Pancreas (tissue), 10 donors: ENCODE measurements at regions not wholly inside any gene's neighbourhood (a gene's known extent, or its start where the extent isn't known, plus 50 kb on each side); places are given as distances from the start of the nearest gene placed in this dataset.

Experiments
- ATAC-seq, 4 donors: fragments of 200-7000 bp; cut with Tn5 transposase; one replicate each; pipeline versions ENCODE4 v1.8.0 to v1.9.1; 2020; ENCODE audit warnings: mild to moderate bottlenecking in 4 of 4, moderate library complexity in 4 of 4
- DNase-seq, 6 donors: peaks; one replicate each; pipeline ENCODE4 v3.0.0-alpha.2; 2020
- FAIRE-seq: peaks from 2 replicates; lab custom pipeline; 2012; peaks lifted over from hg19 to GRCh38; lab: Jason Lieb, UNC
- H3K27ac ChIP-seq, 4 donors: fragments of 200-600 bp; sonication (generic); 1 replicate in 3 of 4; 2 replicates in 1 of 4; pipeline versions ENCODE4 v1.5.0 to v1.8.0; 2020
- H3K27me3 ChIP-seq, 4 donors: fragments of 200-600 bp; one replicate each; pipeline ENCODE4 v1.8.0; 2021
- H3K36me3 ChIP-seq, 3 donors: fragments of 200-600 bp; sonication (generic) in 1 of 3; one replicate each; pipeline versions ENCODE4 v1.5.0 to v1.8.0; 2020 to 2021
- H3K4me1 ChIP-seq, 3 donors: fragments of 200-600 bp; one replicate each; pipeline ENCODE4 v1.8.0; 2021
- H3K4me3 ChIP-seq, 4 donors: fragments of 200-600 bp; sonication (generic) in 2 of 4; one replicate each; pipeline versions ENCODE4 v1.5.0 to v1.8.0; 2020 to 2021
- H3K9me3 ChIP-seq, 4 donors: fragments of 200-600 bp; one replicate each; pipeline ENCODE4 v1.8.0; 2021
- CTCF ChIP-seq, 4 donors: fragments of 200-600 bp; sonication (generic) in 3 of 4; IDR thresholded peaks; one replicate each; pipeline versions ENCODE4 v1.5.0 to v1.8.0; 2021; ENCODE audit warnings: antibody characterized with exemption in 4 of 4
- WGBS, 2 donors: extraction: QIAGEN DNeasy Blood & Tissue Kit; methylation state at CpG; one replicate each; pipeline ENCODE4 v1.1.7; 2013; 5-methylcytosine and 5-hydroxymethylcytosine counted together
- intact Hi-C, 3 donors: fragments of 100-400 bp; cut with DNase I; formaldehyde crosslinking; loops; one replicate each; pipeline versions ENCODE4 v1.11.1 to v1.14.2; 2022
- donor health status: healthy with polysubstance abuse.
- donor health status: DM: no; HTN: no; CAD: no; lungs with moderate emphysema.
- donor health status: DM: no; HTN: no; CAD: no.
- donor health status: control.
- donor health status: control.
- donor health status: Bipolar disorder and iron deficiency.
- donor health status: DM: yes; HTN: yes; CAD: no.
- donor health status: DM: no; HTN: no; CAD: no.
- donor health status: DM: no; HTN: no; CAD: no.
- donor health status: DM: yes; HTN: yes; CAD: no.

DNA sequence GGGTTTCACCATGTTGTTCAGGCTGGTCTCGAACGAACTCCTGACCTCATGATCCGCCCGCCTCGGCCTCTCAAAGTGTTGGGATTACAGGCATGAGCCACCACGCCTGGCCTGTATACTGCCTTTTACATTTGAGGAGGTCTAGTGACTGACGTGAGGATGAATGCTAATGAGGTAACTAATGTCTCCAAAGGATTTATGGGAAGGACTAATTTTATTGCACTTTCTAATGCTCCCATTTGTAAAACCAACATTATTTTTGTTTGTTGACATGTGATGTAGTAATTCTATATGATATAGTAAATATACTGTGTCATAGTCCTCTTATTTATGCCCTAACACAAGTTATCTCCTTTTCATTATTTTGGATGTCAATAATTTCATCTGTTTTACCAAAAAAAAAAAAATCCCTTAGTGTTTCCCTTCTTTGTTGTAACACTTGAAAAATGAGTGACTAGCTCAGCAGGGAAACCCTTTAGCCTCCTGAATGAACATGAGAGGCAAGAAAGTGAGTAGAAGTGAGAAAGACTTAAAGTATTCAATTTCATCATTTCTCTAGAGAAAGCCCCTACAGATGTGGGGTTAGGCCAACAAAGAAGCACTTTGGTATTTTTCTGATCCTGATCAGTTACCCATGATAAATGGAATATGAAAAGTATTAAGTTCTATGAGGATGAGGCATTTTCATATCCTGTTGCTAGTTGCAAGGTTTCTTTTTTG is 596.9 kb upstream of the PCDH15 start:
- intact Hi-C loops = no loop called here
- Histone ChIP-seq H3K36me3 (no peaks in the 10 kb centered on the region), H3K4me1 (no peaks in the 10 kb centered on the region), H3K9me3 (no peaks in the 10 kb centered on the region), H3K4me3 (no peak overlapping the region), H3K27me3 (no peaks in the 10 kb centered on the region), H3K27ac (no peak overlapping the region)
- TF ChIP-seq CTCF (IDR thresholded peaks at IDR 0.05) = no peak
- peak in 1 of 6 donors; percentile 12 for DNase-seq
- WGBS, 2 donors = 59 to 65% methylated on average over 7 of the region's 7 CpGs
- no peak for ATAC-seq
- no peak for FAIRE-seq

- no peak overlapping the region for H3K27ac ChIP-seq
- H3K4me3 ChIP-seq = no peak overlapping the region
- ATAC-seq (no peak), FAIRE-seq (no peak), DNase-seq (no peak)
- TF ChIP-seq CTCF (IDR thresholded peaks at IDR 0.05) = no peak
- H3K36me3 ChIP-seq = no peaks in the 10 kb centered on the region
- no peaks in the 10 kb centered on the region for H3K27me3 ChIP-seq
- H3K4me1 ChIP-seq = no peaks in the 10 kb centered on the region
- intact Hi-C loops = no loop called here
- H3K9me3 ChIP-seq = no peaks in the 10 kb centered on the region
- WGBS, 2 donors = 30 to 44% methylated on average over 1 of the region's 1 CpG
These were observed 577.2 kb upstream of the PCDH15 start for GRCh38 chr10:55378196-55378595.

- Histone ChIP-seq H3K4me3 (no peak overlapping the region), H3K27ac (no peak overlapping the region), H3K27me3 (no peaks in the 10 kb centered on the region), H3K36me3 (no peaks in the 10 kb centered on the region), H3K4me1 (no peaks in the 10 kb centered on the region), H3K9me3 (no peaks in the 10 kb centered on the region)
- FAIRE-seq = no peak
- no peak for TF ChIP-seq CTCF (IDR thresholded peaks at IDR 0.05)
- DNase-seq = no peak
- intact Hi-C loops = no loop called here
- no peak for ATAC-seq
- WGBS, 2 donors = 23 to 28% methylated on average over 2 of the region's 2 CpGs
These were observed 573.9 kb upstream of the PCDH15 start for GRCh38 chr10:55374917-55375316.

GRCh38 chr10:55374060-55374459 is 573.0 kb upstream of the PCDH15 start:
- Histone ChIP-seq H3K4me1 (no peaks in the 10 kb centered on the region), H3K27ac (no peak overlapping the region), H3K9me3 (no peaks in the 10 kb centered on the region), H3K4me3 (no peak overlapping the region), H3K36me3 (no peaks in the 10 kb centered on the region), H3K27me3 (no peaks in the 10 kb centered on the region)
- DNase-seq (no peak), ATAC-seq (no peak), FAIRE-seq (no peak)
- TF ChIP-seq CTCF (IDR thresholded peaks at IDR 0.05) = no peak
- intact Hi-C loops = no loop called here

DNA sequence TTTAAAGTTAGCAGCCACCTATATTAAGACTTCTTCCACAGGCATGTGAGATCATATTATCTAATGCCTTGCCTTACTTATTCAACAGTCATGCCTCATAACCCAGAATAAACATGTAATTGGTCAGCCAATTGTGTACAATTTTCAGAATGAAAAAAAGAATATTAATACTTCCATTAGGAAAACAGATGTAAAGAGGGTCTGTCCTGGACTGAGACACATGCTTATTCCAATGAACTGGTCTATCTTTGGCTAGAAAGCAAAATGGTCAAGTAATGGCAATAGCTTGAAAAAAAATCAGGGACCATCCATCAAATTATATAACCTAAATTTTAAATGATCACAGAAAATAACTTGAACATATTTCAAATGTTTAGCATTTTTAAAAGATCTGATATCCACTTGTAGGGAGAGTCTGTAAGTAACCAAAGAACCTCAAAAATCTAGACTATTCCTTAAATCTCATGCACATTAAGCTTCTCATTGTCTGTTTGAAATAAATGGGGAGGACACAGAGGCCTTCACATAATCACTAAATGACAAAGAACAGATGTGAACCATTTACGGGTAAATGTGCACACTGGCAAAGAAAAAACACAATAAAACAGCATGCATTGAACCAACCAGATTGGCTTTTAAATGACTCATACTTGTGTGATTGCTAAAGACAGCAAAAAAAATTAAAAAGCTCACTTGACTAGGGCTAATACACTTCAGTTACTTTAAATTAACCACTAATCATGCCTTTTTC is 568.8 kb upstream of the PCDH15 start:
- Histone ChIP-seq H3K27me3 (no peaks in the 10 kb centered on the region), H3K27ac (no peak overlapping the region), H3K9me3 (no peaks in the 10 kb centered on the region), H3K4me1 (no peaks in the 10 kb centered on the region), H3K4me3 (no peak overlapping the region), H3K36me3 (no peaks in the 10 kb centered on the region)
- no peak for DNase-seq
- FAIRE-seq = no peak
- TF ChIP-seq CTCF (IDR thresholded peaks at IDR 0.05) = no peak
- 43 to 48% methylated on average over 1 of the region's 1 CpG for WGBS, 2 donors
- ATAC-seq = no peak
- intact Hi-C loops = no loop called here
